HG03432 (cell line): ENCODE measurements at regions not wholly inside any gene's neighbourhood (a gene's known extent, or its start where the extent isn't known, plus 50 kb on each side); places are given as distances from the start of the nearest gene placed in this dataset.

ENCODE experiments used
- ATAC-seq: cut with Tn5 transposase; IDR thresholded peaks from one replicate; pipeline ENCODE4 v1.9.1; 2021; ENCODE audit warnings: mild to moderate bottlenecking, moderate library complexity; ENCODE audit not compliant: unreplicated experiment

- no peak for ATAC-seq
Observed at GRCh38 chr11:116537709-116538108, 235.1 kb downstream of the BUD13 start.

- ATAC-seq: no peak
Observed at GRCh38 chr11:116537121-116537520, 235.7 kb downstream of the BUD13 start.

- ATAC-seq: no peak
Observed at GRCh38 chr11:116536416-116536815, 236.4 kb downstream of the BUD13 start.

DNA sequence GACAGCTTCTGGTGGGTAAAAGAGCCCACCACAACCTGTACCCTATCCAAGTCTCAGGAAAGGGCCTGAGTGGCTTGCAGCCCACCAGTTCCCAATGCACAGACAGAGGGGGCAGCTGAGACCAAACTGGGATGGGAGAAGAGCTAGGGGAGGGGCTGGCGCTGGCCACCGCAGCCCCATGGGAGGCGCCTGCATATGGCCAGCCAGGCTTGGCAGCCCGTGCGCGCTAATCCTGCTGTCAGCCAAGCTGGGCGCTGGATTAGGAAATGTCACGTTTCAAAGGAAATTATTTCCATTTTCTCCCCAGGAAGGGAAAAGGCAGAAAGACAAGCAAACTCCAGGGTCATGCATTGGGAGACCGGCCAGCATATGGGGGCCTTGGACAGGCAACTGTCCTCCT, 236.8 kb downstream of the BUD13 start:
- ATAC-seq: no peak

- no peak for ATAC-seq
Observed at GRCh38 chr11:116535120-116535519, 237.7 kb downstream of the BUD13 start.

DNA sequence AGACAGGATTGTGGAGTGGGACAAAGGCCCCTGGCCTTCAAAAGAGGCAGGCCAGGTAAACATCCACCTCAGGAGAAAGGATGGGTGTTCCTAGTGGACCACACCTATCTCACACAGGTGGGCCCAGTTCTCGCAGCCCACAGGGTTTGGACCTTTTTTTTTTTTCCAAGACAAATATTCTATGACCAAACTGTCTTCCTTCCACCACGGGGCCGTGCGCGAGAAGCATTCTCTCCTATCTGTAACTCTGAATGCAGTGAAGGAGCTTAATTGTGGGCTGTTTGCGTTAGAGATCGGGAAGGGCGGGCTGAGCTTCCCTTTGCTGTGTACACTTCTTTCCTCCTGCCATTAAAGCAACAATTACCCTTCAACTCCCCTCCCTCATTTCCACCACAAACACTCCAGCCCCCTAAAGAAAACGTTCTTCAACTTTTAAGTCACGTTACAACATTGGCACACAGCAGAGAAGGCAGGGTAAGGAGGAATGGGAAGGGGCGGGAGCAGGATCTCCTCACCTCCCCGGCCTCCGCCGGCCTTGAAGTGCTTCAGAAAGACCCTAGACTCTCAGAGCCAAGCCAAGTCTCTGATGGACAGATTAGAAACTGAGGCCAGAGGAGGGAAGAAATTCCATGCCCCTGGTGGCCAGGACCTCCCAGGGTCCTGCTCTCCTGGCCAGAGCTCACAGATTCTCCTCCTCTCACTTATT, 238.4 kb downstream of the BUD13 start:
- ATAC-seq: no peak

- ATAC-seq: no peak
Observed at GRCh38 chr11:116533186-116533825, 239.5 kb downstream of the BUD13 start.

GRCh38 chr11:116532066-116532465, 240.7 kb downstream of the BUD13 start:
- ATAC-seq: no peak

DNA sequence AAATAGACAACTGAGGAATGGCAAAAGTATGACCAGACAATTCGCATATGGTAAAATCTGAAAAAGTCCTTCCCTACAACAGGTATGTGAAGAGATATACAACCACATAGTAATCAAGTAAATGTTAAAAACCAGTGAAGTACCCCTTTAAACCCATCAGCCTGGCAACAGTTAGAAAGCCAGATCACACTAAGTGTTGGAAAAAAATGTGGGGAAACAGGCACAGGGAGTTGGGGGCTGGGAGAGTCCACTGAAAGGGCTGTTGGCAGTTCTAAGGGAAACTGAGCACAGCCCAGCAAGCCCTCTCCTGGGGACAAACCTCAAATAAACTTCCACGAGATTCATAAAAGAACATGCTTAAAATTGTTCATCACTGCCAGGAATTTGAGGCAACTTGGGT, 242.1 kb downstream of the BUD13 start:
- ATAC-seq: no peak

DNA sequence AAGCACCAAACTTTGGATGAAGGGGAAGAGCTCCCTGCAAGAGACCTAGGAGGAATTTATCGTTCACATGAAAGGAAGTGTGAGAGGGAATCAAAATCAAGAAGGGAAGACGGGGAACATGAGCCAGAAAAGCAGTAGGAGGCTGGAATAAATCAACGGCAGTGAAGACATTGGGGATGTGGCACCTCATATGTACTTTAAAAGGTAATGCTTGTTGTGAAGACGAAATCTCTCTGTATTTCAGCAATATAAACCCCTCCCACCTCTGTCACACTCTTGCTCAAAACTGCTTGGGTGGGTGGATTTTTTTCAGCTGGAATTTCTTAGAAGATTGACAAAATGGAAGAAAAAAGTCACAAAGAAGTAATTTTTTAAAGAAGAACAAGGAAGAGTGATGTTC, 243.5 kb downstream of the BUD13 start:
- no peak for ATAC-seq

DNA sequence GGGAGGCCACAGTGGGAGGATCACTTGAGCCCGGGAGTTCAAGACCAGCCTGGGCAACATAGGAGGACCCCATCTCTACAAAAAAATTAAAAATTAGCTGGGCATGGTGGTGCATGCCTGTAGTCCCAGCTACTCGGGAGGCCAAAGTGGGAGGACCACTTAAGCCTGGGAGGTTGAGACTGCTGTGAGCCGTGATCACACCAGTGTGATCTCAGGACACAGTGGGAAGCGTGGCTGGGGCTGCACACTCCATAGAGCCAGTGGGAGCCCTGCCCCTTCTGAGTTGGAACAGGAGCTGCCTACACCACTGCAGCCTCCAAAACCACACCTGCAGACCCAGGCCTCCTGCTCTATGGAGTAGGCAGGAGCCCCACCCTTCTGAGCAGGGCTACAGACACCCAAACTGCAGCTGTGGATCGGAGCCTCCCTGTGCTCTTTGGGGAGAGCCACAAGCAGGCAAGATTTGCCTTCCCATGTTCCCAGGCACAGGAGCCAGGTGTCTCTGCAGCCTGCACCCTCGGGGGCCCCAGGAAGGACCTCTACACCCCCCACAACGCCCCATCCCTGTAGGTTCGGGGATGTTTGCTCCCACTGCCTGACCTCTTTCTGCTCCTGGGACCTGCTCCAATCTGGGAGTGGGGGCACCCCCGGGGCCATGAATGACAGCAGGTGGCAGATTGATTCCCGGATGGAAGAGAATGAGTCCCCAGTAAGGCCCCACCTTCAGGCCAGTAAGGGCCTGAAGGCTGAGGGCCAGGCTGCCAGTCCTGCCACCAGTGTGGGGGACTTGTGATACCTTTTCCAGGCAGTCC, 245.4 kb downstream of the BUD13 start:
- no peak for ATAC-seq

DNA sequence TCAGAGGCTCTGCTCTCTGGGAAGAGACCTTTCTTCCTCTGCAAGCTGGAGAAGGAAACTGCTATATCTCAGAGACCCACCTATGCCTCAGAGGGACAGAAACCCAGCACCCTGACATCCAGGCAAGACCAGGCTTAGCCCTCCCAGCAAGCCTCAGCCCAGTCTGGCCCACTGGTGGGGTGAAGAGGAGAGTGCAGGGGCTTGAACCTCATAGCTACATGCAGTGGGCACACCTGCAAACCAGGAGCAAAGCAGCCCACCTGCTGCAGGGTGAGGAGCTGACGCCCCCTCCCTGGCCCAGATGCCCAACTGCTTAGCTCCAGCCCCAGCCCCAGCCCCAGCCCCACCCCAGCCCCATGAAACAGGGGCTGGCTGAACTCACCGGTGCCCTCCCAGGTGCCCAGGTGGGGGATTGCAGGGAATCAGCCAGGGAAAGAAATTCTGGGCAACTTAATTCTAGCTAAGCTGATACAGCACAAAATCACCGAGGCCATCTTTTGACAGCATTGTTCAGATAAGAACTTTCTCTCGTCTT, 246.8 kb downstream of the BUD13 start:
- ATAC-seq: no peak

- no peak for ATAC-seq
Observed at GRCh38 chr11:116519499-116519898, 253.3 kb downstream of the BUD13 start.

GRCh38 chr11:116518141-116518540, 254.6 kb downstream of the BUD13 start:
- ATAC-seq: no peak

GRCh38 chr11:116517584-116517983, 255.2 kb downstream of the BUD13 start:
- ATAC-seq: no peak

GRCh38 chr11:116517077-116517476, 255.7 kb downstream of the BUD13 start:
- no peak for ATAC-seq

DNA sequence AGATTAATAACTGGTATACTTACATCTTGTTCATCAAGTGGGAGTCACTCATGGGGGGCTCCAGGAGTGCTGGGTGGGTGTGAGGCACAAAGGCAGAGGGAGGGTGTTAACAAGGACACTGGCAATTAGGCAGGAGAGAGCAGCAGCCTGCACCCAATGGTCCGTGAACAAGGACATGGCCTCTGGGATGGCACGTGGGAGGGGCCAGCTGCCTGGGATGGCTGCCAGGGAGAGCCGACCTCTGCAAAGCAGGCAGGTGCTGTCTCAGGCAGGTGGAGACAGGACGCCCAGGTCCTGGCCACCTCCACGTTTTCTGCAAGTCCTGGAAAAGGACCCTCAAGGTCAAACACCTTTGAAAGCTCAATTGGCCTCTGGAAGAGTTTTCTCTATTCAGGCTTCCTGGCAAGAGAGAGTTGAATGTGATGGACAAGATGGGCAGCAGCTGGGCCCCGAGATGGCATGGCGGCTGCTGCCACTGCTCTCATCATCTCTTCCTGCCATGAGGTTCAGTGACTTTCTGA, 257.1 kb downstream of the BUD13 start:
- no peak for ATAC-seq

GRCh38 chr11:116513894-116514293, 258.9 kb downstream of the BUD13 start:
- no peak for ATAC-seq

DNA sequence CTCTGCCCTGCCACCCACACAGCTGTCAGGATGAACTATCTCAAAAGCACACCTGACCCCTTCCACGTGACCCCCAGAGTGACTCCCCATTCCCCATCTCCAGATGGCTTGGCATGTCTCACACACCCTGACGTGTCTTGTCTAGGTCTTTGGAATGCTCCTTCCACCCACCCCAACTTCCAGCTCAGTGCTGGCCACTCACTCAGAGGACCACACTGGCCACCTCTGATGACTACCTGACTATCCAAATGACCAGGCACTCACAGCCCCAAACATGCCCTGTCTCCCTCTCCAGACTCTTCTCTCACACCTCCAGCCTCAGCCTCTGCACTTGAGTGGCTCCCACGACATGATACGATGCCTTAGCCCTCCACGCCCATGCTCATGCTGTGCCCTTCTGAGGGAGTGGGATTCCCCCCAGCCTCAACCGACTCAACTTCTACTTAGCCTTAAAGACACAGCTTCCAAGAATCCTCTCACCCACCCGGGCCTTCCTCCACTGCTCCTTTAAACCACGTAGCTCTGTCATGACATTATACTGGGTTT, 259.4 kb downstream of the BUD13 start:
- ATAC-seq: no peak

DNA sequence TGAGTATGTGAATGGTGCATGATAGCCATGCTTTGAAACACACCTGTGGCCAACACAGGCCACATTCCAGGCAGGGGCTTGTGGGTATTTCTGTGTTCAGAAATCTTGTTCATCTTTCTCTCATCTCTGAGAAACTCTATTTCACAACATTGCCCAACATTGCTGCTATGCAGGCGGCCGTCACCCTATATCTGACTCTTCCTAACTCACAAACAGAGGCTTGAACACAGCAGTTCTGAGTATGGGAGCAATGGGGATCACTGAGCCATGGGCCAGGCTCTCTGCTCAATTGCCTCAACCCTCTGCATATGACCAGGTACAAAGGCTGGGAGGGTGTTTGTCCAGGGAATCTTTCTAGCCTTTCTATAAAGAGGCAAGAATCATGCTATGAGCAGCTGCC, 259.9 kb downstream of the BUD13 start:
- ATAC-seq: no peak

- no peak for ATAC-seq
Observed at GRCh38 chr11:116511684-116512083, 261.1 kb downstream of the BUD13 start.
